HCT116 (cell line): ENCODE measurements at regions not wholly inside any gene's neighbourhood (a gene's known extent, or its start where the extent isn't known, plus 50 kb on each side); places are given as distances from the start of the nearest gene placed in this dataset.

Source experiments
- ATAC-seq: fragments of 200-7000 bp; cut with Tn5 transposase; 2 replicates; pipeline ENCODE4 v1.9.1; 2020; ENCODE audit warnings: mild to moderate bottlenecking, moderate library complexity
- BruUV-seq: library from RNA; stranded (reverse); fragments of 400-500 nt; replicated peaks from 2 replicates; lab custom pipeline; 2021; lab: Mats Ljungman, UMichigan
- CTCF ChIA-PET: fragments of 300-600 bp; sonication (Branson Sonifier 250); formaldehyde crosslinking; loops from one replicate; lab custom pipeline; 2021; ENCODE audit warnings: antibody characterized with exemption; lab: Charles Lee
- POLR2A ChIA-PET: fragments of 300-600, 350-600 bp; sonication (Branson Sonifier 250); formaldehyde crosslinking; loops from one replicate; lab custom pipeline; 2021; ENCODE audit warnings: antibody characterized with exemption; lab: Charles Lee
- RAD21 ChIA-PET, 2 experiments: fragments of 300-600 bp; sonication (Branson Sonifier 250); formaldehyde crosslinking; loops; one replicate each; lab custom pipeline; 2023; ENCODE audit warnings: low total read pairs in 2 of 2; ENCODE audit not compliant: uncharacterized antibody in 2 of 2, unreplicated experiment in 2 of 2, low non-redundant PET in 1 of 2; lab: Charles Lee
- DNase-seq: peaks from one replicate; pipeline ENCODE4 v3.0.0-alpha.2; 2010; ENCODE audit warnings: low read depth, low spot score
- H2AFZ ChIP-seq: fragments of 200-600 bp; shearing (Covaris generic), sonication (generic); 2 replicates; pipeline ENCODE4 v1.6.1; 2017; ENCODE audit warnings: low read depth, mixed run types, mixed read lengths, antibody characterized with exemption, low read length; ENCODE audit not compliant: poor library complexity, severe bottlenecking
- H3K27ac ChIP-seq: 2 replicates; pipeline ENCODE4 v1.5.1; 2012; ENCODE audit warnings: low read depth, low read length
- H3K27me3 ChIP-seq: fragments of 200-600 bp; sonication (generic); 2 replicates; pipeline ENCODE4 v1.6.1; 2016; ENCODE audit warnings: mixed run types, low read length, mixed read lengths; ENCODE audit not compliant: insufficient read depth
- H3K36me3 ChIP-seq, 2 experiments: fragments of 200-500 bp in 1 of 2; fragments of 200-600 bp in 1 of 2; sonication (Bioruptor generic) in 1 of 2; sonication (generic) in 1 of 2; 2 replicates each; pipeline versions ENCODE4 v1.5.1 to v1.6.1; 2014 to 2016; ENCODE audit warnings: low read length in 2 of 2, inconsistent platforms in 1 of 2, mixed read lengths in 1 of 2, mixed run types in 1 of 2; ENCODE audit not compliant: insufficient read depth in 2 of 2, control insufficient read depth in 1 of 2
- H3K4me1 ChIP-seq, 2 experiments: fragments of 200-600 bp in 1 of 2; sonication (generic) in 1 of 2; 2 replicates each; pipeline versions ENCODE4 v1.5.1 to v1.6.1; 2012 to 2017; ENCODE audit warnings: low read length in 2 of 2, inconsistent platforms in 1 of 2, mild to moderate bottlenecking in 1 of 2, mixed read lengths in 1 of 2, mixed run types in 1 of 2, moderate library complexity in 1 of 2; ENCODE audit not compliant: insufficient read depth in 2 of 2, control insufficient read depth in 1 of 2
- H3K4me2 ChIP-seq: fragments of 200-600 bp; sonication (generic); 2 replicates; pipeline ENCODE4 v1.6.1; 2017; ENCODE audit warnings: mixed run types, low read length, mixed read lengths
- H3K4me3 ChIP-seq, 2 experiments: fragments of 200-600 bp in 1 of 2; sonication (generic) in 1 of 2; replicated peaks in 1 of 2; 2 replicates each; pipeline ENCODE4 v1.5.1; 2011 to 2016; ENCODE audit warnings: low read length in 2 of 2, control low read depth in 1 of 2, low read depth in 1 of 2, mild to moderate bottlenecking in 1 of 2, mixed read lengths in 1 of 2, mixed run types in 1 of 2
- H3K79me2 ChIP-seq: fragments of 200-600 bp; sonication (generic); 2 replicates; pipeline ENCODE4 v1.6.1; 2017; ENCODE audit warnings: mild to moderate bottlenecking, mixed run types, low read length, moderate library complexity, mixed read lengths; ENCODE audit not compliant: insufficient read depth
- H3K9ac ChIP-seq: fragments of 200-600 bp; sonication (generic); 2 replicates; pipeline ENCODE4 v1.6.1; 2016; ENCODE audit warnings: low read length, mixed read lengths
- H3K9me2 ChIP-seq: fragments of 200-600 bp; sonication (generic), shearing (Covaris generic); 2 replicates; pipeline ENCODE4 v1.6.1; 2017; ENCODE audit warnings: mixed run types, mild to moderate bottlenecking, moderate library complexity; ENCODE audit not compliant: insufficient read depth
- H3K9me3 ChIP-seq, 2 experiments: fragments of 200-500 bp in 1 of 2; fragments of 200-600 bp in 1 of 2; sonication (Bioruptor generic) in 1 of 2; sonication (generic) in 1 of 2; 2 replicates each; pipeline ENCODE4 v1.6.1; 2014 to 2017; ENCODE audit warnings: low read length in 2 of 2, mixed read lengths in 2 of 2, inconsistent platforms in 1 of 2, low read depth in 1 of 2, mild to moderate bottlenecking in 1 of 2, mixed run types in 1 of 2, moderate library complexity in 1 of 2; ENCODE audit not compliant: control insufficient read depth in 1 of 2, insufficient read depth in 1 of 2
- H4K20me1 ChIP-seq: fragments of 200-600 bp; sonication (generic), shearing (Covaris generic); 2 replicates; pipeline ENCODE4 v1.6.1; 2017; ENCODE audit warnings: mixed run types, mild to moderate bottlenecking, moderate library complexity; ENCODE audit not compliant: insufficient read depth
- CBX3 ChIP-seq: IDR thresholded peaks from 2 replicates; pipeline ENCODE4 v1.6.1; 2012; ENCODE audit warnings: low read depth
- CTCF ChIP-seq, 3 experiments: fragments of 200-600 bp in 1 of 3; sonication (generic) in 1 of 3; IDR thresholded peaks in 2 of 3; conservative IDR thresholded peaks in 1 of 3; 2 replicates each; pipeline ENCODE4 v1.5.1; 2012 to 2017; ENCODE audit warnings: low read depth in 2 of 3, low read length in 2 of 3, antibody characterized with exemption in 1 of 3, borderline replicate concordance in 1 of 3, control low read depth in 1 of 3, mild to moderate bottlenecking in 1 of 3, mixed read lengths in 1 of 3, mixed run types in 1 of 3, moderate library complexity in 1 of 3; ENCODE audit not compliant: insufficient read depth in 1 of 3
- EGR1 ChIP-seq: IDR thresholded peaks from 2 replicates; pipeline ENCODE4 v1.6.1; 2012; ENCODE audit warnings: low read depth
- ELF1 ChIP-seq: IDR thresholded peaks from 2 replicates; pipeline ENCODE4 v1.6.1; 2012; ENCODE audit warnings: low read depth, borderline replicate concordance
- FOSL1 ChIP-seq: IDR thresholded peaks from 2 replicates; pipeline ENCODE4 v1.6.1; 2012; ENCODE audit warnings: low read depth
- JUND ChIP-seq: IDR thresholded peaks from 2 replicates; pipeline ENCODE4 v1.6.1; 2012
- POLR2A ChIP-seq: IDR thresholded peaks from 2 replicates; pipeline ENCODE4 v1.7.0; 2011; ENCODE audit warnings: borderline replicate concordance; ENCODE audit not compliant: insufficient read depth, insufficient read length; ENCODE audit errors: extremely low read depth
- POLR2AphosphoS5 ChIP-seq: IDR thresholded peaks from 2 replicates; pipeline ENCODE4 v1.6.1; 2011; ENCODE audit warnings: mild to moderate bottlenecking, low read depth, low read length, moderate library complexity
- RAD21 ChIP-seq: IDR thresholded peaks from 2 replicates; pipeline ENCODE4 v1.6.1; 2012; ENCODE audit warnings: low read depth, mild to moderate bottlenecking
- SP1 ChIP-seq: IDR thresholded peaks from 2 replicates; pipeline ENCODE4 v1.6.1; 2012; ENCODE audit warnings: low read depth
- SRF ChIP-seq: IDR thresholded peaks from 2 replicates; pipeline ENCODE4 v1.6.1; 2012; ENCODE audit warnings: low read depth
- TCF7L2 ChIP-seq: IDR thresholded peaks from 2 replicates; pipeline ENCODE4 v1.7.0; 2011; ENCODE audit warnings: borderline replicate concordance, inconsistent platforms; ENCODE audit not compliant: insufficient read depth, insufficient read length; ENCODE audit errors: extremely low read depth
- YY1 ChIP-seq: IDR thresholded peaks from 2 replicates; pipeline ENCODE4 v1.6.1; 2011; ENCODE audit warnings: low read length, low read depth, moderate library complexity, mild to moderate bottlenecking; ENCODE audit not compliant: insufficient replicate concordance; ENCODE audit errors: extremely low read depth
- ZBTB33 ChIP-seq: IDR thresholded peaks from 2 replicates; pipeline ENCODE4 v1.6.1; 2011; ENCODE audit warnings: mild to moderate bottlenecking, low read length, moderate library complexity; ENCODE audit not compliant: insufficient replicate concordance; ENCODE audit errors: extremely low read depth
- ZFX ChIP-seq: fragments of 450-650 bp; IDR thresholded peaks from 2 replicates; pipeline ENCODE4 v1.6.1; 2017
- ZNF274 ChIP-seq: fragments of 200-500 bp; sonication (Bioruptor generic); IDR thresholded peaks from 2 replicates; pipeline ENCODE4 v1.6.1; 2014; ENCODE audit warnings: mild to moderate bottlenecking, low read depth, low read length, inconsistent platforms
- intact Hi-C: fragments of 100-400 bp; cut with micrococcal nuclease; formaldehyde crosslinking; loops from 2 replicates; pipeline ENCODE4 v1.10.0; 2022
- TF ChIP-seq, protein P1 (sequence below): IDR thresholded peaks from 2 replicates; pipeline ENCODE4 v1.6.1; 2012
- TF ChIP-seq, protein P2 (sequence below): IDR thresholded peaks from 2 replicates; pipeline ENCODE4 v1.6.1; 2012; ENCODE audit warnings: low read depth
- TF ChIP-seq, protein P3 (sequence below): IDR thresholded peaks from 2 replicates; pipeline ENCODE4 v1.6.1; 2012

DNA sequence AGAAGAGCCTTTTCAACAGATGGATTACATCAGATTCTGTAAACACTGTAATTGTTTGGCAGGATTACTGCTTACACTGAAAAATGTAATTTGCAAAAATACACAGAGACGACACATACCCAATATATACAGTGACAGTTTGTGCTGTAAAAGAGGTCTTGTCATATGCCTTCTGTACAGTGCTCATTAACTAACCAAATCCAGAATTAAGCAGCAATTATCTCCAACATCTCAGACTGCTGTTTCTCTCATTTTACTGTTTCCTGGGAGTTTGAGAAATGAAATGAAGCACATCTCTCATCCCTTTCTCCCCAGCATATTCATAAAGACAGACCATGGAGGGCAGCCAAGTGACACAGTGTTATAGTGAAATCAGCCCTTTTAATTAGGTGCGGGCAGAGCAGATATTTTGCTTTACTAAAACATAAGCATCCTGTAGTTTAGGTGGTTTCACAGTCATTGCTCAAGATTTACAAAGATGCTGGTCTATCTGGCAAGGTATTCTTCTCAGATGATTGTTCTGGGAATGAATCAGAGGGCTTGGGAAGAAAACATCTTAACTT, 618.4 kb upstream of the USP24 start:
- no peaks in the 10 kb centered on the region for H3K9me2 ChIP-seq
- no peak overlapping the region for H3K4me3 ChIP-seq
- no peaks in the 10 kb centered on the region for H3K9me3 ChIP-seq
- TF ChIP-seq YY1 = no peak
- TF ChIP-seq, protein P1, sequence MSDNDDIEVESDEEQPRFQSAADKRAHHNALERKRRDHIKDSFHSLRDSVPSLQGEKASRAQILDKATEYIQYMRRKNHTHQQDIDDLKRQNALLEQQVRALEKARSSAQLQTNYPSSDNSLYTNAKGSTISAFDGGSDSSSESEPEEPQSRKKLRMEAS = no peak
- TF ChIP-seq RAD21 = no peak
- TF ChIP-seq ELF1 = no peak
- no peak for TF ChIP-seq POLR2A
- TF ChIP-seq CTCF (IDR thresholded peaks at IDR 0.05 in 2 of 3, conservative IDR thresholded peaks at IDR 0.05 in 1 of 3; ENCODE audit: borderline replicate concordance in 1 of 3, insufficient read depth in 1 of 3, low read depth in 2 of 3, low read length in 2 of 3) = no peak
- no peak for TF ChIP-seq POLR2AphosphoS5
- TF ChIP-seq CBX3 = no peak
- TF ChIP-seq JUND = no peak
- TF ChIP-seq ZNF274 = no peak
- no peak for TF ChIP-seq ZBTB33
- no peak for TF ChIP-seq FOSL1
- TF ChIP-seq TCF7L2 = no peak
- TF ChIP-seq SP1 = no peak
- no peak for TF ChIP-seq EGR1
- no peak for TF ChIP-seq SRF
- TF ChIP-seq ZFX = no peak
- TF ChIP-seq, protein P2, sequence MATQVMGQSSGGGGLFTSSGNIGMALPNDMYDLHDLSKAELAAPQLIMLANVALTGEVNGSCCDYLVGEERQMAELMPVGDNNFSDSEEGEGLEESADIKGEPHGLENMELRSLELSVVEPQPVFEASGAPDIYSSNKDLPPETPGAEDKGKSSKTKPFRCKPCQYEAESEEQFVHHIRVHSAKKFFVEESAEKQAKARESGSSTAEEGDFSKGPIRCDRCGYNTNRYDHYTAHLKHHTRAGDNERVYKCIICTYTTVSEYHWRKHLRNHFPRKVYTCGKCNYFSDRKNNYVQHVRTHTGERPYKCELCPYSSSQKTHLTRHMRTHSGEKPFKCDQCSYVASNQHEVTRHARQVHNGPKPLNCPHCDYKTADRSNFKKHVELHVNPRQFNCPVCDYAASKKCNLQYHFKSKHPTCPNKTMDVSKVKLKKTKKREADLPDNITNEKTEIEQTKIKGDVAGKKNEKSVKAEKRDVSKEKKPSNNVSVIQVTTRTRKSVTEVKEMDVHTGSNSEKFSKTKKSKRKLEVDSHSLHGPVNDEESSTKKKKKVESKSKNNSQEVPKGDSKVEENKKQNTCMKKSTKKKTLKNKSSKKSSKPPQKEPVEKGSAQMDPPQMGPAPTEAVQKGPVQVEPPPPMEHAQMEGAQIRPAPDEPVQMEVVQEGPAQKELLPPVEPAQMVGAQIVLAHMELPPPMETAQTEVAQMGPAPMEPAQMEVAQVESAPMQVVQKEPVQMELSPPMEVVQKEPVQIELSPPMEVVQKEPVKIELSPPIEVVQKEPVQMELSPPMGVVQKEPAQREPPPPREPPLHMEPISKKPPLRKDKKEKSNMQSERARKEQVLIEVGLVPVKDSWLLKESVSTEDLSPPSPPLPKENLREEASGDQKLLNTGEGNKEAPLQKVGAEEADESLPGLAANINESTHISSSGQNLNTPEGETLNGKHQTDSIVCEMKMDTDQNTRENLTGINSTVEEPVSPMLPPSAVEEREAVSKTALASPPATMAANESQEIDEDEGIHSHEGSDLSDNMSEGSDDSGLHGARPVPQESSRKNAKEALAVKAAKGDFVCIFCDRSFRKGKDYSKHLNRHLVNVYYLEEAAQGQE = no peak
- TF ChIP-seq, protein P3, sequence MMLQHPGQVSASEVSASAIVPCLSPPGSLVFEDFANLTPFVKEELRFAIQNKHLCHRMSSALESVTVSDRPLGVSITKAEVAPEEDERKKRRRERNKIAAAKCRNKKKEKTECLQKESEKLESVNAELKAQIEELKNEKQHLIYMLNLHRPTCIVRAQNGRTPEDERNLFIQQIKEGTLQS = no peak
- TF ChIP-seq, all 23 proteins: peak for 0
- Histone ChIP-seq H3K36me3 (no peaks in the 10 kb centered on the region), H2AFZ (no peak overlapping the region), H3K4me2 (no peak overlapping the region), H4K20me1 (no peaks in the 10 kb centered on the region), H3K4me1 (no peaks in the 10 kb centered on the region), H3K27me3 (no peaks in the 10 kb centered on the region), H3K9ac (no peak overlapping the region), H3K79me2 (no peaks in the 10 kb centered on the region), H3K27ac (no peak overlapping the region)
- ChIA-PET POLR2A (no interaction called here), CTCF (no interaction called here), RAD21 (no interaction called here)
- BruUV-seq = no TSS peak
- DNase-seq (no peak), ATAC-seq (no peak)
- intact Hi-C loops = no loop called here
